GM19455 (cell line): ENCODE measurements at regions not wholly inside any gene's neighbourhood (a gene's known extent, or its start where the extent isn't known, plus 50 kb on each side); places are given as distances from the start of the nearest gene placed in this dataset.
"Not testable (repeated sequence)": the region's sequence is repeated elsewhere in the genome, so short reads cannot be mapped to it uniquely, and the experiment has no call there.

ENCODE experiments used
- ATAC-seq: cut with Tn5 transposase; IDR thresholded peaks from one replicate; pipeline ENCODE4 v1.9.1; 2021; ENCODE audit not compliant: unreplicated experiment

DNA sequence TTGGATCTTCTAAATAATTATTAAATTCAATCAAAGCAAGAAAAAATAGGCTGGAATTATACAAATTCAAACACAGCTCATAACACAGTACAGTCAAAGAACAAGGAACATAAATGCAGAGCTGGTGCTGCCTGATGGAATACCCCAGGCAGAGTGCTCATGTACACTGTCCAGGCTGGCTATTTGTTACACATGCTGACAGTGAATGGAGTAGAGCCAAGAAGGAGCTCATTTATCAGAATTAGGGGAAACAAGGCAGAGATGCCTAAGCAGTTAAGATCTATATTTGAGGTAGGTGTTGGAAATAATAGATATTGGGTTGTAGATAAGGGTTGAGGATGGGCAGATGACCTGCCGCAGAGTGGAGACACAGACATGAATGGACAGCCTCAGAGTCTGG lies 788.2 kb upstream of the ARPP21 start:
- ATAC-seq = no peak

DNA sequence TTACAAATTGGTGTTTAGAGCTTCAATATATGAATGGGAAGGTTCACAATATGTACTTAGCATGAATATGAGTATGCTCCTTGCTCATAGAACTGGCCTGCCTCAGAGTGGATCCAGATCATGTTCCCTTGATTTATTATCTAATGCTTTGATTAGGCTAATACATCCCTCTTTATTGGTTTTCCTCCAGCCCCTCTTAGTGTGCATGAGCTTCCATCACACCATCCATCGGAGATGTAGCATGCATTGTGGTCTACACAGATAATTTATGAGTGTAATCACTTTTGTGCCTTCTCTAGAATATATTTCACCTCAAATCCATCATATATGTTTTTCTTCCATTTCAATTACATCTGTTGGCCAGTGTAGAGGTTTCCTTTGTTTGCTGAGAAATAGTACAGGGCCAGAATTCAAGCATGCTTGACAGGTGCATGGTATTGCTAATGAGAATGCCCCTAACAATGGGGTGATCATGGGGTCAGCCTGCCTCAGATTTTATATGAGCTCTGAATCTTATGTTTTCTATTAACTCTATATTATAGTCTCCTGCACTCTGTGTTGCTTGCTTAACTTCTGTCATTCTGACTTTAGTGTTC lies 786.4 kb upstream of the ARPP21 start:
- no peak for ATAC-seq

DNA sequence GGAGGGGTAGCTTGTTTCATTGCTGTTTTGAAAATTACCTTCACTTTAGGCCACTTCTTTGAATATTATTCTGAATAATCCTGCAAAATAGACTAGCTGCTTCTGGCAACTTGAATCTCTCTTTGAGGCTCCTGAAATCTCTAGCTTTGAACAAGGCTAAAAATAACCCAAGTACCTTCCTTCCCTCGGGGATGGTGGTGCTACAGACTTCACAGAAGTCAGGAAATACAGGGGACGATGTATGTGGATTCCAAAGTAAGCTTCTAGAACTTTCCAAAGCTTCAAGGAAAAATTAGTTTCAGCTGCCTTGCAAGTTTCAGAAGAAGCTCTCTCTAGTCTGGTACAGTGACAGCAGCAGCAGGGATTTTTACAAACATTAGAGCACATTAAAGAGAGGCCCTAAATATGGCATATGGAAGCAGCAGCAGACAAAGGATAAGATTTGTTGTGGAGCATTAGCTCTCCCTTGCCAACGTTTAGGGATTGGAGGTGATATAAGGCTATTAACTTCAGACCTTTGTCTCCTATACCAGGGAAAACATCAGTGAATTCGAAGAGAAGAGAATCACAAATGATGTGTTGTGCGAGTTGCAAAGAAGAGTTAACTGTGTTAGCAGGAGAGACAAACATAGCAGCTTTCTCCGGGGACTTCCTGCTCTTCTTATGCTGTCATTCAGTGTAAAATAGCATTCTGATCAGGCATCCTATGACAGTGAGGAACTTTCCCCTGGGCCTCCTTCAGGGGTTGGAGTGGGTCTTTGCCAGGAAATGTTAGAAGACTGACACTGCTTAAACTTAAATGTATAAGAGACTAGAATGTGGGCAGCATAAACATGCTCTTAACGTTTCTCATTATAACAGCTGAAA lies 783.0 kb upstream of the ARPP21 start:
- ATAC-seq = no peak

DNA sequence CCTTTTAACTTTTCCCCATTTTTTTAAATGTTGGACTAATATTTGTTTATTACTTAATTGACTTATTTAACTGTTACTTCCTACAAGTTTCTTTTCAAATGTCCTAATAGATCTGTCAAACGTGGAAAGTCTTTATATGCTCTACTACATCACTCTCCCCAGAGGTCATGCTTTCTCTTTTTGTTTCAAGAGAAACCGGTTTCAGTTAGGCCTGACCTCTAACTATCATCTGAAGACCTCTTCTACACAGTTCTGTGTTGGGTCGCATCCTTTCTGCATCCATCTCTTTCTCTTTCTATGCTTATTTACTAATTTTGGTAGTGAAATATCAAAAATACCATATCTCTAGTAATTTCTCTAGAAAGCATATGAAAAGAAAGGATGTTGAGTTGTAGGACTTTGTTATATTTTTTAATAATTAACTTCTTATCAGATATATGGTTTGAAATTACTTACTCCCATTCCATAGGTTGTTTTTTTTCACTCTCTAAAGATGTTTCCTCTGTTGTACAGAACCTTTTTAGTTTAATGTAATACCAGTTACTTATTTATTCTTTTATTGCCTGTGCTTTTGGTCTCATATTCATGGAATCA lies 781.2 kb upstream of the ARPP21 start:
- ATAC-seq = no peak

DNA sequence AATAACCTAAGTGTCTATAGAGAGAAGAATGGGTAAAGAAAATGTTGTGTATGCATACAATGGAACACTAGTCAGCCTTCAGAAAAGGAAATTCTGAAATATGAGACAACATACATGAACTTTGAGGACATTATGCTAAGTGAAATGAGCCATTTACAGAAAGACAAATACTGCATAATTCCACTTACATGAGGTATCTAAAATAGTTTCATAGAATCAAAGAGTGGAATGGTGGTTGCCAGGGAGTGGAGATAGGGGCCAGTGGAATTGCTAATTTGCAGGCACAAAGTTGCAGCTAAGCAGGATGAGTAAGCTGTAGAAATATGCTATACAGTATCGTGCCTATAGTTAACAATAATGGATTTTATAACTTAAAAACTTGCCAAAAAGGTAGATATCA lies 779.6 kb upstream of the ARPP21 start:
- no peak for ATAC-seq

DNA sequence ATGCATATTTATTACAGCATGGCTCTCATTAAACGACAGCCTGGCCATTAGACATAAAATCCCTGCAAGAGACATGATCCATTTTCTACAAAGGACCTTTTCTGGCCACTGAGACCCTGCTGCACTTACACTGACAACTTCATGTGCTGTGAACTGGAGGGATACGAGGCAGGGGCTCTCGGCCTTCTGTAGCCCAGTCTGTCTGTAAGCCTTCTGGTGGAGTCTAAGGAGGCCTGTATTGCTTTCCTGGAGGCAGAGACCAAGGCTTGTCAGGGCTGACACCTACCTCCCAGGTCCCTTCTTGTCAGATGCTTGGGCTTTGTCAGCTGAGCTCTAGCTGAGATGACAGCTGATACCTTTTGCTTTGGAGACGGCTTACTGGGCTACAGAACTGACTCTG lies 776.9 kb upstream of the ARPP21 start:
- ATAC-seq = no peak

DNA sequence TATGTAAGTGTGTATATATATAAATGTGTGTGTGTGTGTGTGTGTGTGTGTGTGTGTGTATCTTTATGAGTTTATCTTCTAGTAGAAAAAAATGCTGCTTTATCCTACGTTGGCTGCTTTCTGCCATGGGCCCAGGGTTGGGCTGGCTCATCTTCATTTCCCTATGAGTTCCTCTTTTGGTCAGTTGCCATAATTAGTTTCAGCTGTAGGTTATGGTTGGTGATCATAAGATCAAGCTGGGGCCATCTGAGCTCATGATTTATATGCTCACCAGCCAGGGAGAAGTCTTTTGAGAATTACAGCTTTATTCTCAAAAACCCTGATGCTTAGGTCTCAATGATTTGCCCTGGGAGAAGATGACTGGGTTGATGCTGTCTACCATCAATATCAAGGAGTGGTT lies 775.8 kb upstream of the ARPP21 start:
- no peak for ATAC-seq

DNA sequence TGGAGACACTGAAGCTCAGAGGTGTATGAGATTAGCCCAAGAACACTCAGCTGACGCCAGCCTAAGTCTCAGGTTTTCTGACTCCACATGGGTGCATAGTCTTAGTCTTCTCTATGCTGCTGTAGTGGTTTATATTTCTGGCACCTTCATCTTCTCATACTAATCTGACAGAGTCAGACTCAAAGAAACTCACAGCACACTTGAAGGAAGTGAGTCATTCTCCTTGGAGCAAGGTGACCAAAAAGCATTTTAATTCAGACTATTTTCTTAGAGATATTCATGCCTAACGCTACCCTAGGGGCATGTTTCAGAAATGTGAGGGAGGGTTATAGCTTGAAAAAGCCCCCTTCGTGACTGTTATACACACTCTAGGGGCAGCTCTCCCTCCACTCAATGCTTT lies 775.3 kb upstream of the ARPP21 start:
- ATAC-seq = no peak

DNA sequence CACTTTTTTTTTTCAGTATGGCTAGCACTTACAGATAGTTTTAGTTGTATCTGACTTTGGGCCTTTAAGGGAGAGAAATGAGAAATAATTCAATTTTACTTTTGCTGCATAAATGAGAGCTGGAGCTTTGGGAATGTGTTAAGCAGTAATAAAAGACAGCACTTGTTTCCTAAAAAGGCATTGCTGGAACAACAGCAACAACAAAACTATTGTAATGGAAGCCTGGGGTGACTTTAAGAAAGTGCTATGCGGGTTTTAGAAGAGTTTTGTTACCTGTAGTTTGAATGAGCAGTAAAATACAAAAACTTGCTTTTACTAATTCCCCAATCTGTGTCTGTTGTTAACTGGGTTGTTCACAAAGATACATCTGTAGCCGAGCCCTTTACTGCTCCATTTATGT lies 774.0 kb upstream of the ARPP21 start:
- no peak for ATAC-seq

DNA sequence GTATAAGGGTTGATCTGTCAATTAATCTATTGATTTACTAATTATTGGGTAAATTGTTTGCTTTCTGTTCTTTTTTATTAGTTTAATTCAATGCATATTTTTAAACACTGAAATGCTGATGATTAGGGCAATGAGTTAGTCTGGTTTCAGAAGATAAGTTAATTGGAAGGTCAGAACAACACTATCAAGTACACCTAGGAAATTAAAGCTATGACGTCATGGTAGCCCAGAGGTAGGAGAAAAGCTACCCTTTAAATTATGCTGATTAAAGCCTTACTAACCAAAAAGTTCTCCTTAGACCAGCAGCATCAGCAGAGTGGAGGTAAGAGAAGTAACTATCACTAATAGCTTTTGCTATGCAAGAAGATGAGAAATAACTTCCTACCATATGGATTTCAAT lies 770.4 kb upstream of the ARPP21 start:
- no peak for ATAC-seq

DNA sequence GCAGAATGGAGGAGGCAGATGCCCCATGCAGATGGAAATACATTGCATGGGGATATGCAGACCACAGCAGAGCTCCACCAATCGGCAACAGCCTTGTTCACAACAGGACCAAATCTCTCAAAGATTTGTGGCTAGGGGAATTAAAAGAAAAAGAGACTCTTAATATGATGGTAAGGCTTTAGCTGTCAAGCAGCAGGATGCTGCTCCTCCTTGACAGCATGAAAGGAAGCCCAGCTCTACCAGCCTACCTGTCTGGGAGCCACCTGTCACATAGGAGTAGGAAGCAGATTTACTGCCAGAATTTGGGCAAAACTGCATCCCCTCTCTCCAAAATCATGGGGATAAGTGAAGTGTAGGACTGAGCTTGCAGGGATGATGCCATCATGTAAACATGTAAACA lies 769.6 kb upstream of the ARPP21 start:
- ATAC-seq = no peak

DNA sequence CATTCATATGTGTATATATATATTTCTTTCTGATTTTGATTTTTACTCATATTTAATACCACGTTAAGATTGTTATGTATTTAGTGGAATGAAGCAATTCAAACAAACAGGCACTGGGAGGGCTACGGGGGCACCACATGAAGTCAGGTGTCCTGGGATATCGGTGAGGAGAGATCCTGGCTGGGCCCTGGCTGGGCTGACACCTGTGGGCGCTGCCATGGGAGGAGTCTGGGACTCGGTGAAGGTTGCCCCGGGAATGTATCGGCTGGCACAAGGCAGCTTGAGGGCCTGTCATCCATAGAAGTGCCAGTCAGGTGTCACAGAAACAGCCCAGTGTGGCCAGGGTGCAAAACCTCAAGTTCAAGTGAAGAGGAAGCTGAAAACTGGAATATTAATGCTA lies 766.9 kb upstream of the ARPP21 start:
- ATAC-seq = no peak

DNA sequence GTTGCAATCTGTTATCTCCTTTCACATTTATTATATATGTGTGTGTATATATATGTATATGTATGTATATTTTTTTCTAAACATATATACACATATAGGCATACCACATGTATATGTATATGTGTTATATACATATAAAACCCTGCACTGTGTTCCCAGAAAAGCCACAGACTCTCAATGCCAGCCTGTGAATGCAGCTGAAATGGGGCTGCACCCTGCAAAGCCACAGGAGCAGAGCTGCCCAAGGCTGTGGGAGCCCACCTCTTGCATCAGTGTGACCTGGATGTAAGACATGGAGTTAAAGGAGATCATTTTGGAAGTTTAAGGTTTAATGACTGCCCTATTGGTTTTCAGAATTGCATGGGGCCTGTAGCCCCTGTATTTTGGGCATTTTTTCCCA lies 762.3 kb upstream of the ARPP21 start:
- ATAC-seq = no peak

DNA sequence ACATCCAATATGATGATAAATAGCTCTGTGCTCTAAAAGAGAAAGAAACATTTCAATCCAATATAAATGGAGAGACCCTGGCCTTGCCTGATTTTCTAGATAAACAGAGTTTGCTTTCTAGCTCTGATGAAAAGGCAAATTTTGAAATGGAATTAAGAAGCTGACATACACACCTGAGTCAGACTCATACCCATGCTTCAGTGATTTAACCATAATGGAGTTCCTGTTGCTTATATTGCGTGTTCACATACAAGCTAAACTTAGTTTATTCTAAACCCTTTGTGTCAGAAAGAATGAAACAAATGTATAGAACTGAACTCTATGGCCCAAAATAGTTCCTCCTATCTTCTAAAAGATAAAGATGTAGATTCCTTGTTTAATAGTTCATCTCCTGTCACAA lies 760.8 kb upstream of the ARPP21 start:
- ATAC-seq = no peak

DNA sequence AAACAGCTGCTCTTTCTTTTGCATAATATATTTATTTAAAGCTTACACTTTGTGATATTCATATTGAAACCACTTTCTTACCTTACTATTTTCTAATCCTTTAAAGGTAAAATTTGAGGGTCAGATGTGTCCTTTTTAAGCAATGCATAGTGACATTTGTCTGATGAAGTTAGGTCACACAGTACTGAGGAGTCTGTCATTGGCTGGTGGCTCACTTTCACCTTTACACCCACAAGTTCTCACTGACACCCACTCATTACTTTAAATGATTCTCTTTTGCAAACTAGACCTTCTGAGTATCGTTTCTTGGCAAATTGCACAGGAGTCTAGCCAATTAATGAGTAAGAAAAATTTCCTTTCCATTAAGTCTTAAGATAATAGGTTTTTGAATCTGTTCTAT lies 758.3 kb upstream of the ARPP21 start:
- no peak for ATAC-seq

DNA sequence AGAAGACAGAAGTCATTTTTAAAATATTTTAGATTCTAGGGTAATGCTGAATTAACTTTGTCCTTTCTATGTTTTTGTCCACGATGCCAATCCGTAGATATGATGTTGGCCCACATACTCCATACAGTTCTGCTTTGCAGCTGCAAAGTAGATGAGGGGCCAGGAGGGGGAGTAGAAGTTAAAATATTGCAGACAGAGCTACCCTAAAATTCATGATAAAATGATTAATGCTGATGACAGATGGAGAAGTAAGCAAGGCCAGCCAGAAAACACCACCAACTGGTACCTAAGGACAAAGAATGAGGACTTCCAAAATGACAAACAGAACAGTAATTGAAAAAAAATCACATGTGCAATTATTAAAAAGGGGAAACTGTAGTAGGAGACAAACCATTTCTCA lies 756.6 kb upstream of the ARPP21 start:
- ATAC-seq = no peak

DNA sequence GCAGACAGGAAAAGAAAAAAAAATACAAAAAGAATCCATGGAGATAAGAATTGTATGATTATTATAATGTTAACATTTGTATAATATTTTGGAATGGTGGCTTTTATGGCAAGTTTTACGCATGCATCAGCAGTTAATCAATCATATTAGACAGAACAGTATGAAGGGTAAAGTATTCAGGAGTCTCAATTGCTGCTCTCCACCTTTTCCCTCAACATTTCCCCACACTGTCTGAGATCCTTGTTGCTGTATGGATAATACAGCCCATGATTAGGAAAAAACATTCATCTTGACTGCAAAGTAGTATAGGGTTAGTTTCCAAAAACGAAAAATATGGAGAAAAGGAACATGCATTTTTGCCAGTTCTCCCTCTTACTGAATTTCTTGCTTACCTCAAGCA lies 755.3 kb upstream of the ARPP21 start:
- ATAC-seq = no peak

DNA sequence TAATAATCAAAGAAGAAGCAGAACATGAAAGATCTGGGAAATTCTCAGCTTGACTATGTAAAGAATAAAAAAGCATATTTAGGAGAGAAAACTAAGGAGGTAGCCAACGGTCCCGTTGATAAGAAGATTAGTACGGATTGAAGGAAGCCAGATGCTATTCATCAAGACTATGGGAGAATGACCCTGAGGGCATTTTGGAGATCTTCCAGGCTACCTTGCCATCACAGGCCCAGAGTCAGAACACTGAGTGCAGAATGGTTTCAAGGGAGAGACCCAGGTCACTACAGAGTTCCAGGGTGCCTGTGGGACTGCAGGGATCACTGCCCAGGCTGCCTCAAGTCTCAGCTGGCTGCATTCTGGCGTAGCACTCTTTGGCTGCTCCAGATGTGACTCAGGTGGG lies 752.9 kb upstream of the ARPP21 start:
- no peak for ATAC-seq

DNA sequence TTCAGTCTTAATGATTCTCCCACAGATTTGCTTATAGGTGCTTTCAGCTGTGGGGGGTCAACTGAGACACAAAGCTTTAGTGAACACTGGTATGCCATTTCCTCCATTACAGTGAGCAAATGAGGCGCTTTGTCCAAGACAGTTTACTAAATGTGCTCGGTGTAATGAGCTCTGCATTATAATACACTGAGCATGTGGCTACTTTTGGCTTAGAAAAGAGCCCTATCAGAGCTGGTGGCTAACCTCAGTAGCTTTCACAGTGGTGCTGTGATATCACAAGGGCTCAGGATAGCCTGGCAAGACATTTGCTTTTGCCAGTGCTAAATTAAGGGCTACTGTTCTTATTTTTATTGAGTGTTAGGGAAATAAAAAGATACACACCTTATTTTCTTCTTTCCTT lies 749.7 kb upstream of the ARPP21 start:
- ATAC-seq = no peak

DNA sequence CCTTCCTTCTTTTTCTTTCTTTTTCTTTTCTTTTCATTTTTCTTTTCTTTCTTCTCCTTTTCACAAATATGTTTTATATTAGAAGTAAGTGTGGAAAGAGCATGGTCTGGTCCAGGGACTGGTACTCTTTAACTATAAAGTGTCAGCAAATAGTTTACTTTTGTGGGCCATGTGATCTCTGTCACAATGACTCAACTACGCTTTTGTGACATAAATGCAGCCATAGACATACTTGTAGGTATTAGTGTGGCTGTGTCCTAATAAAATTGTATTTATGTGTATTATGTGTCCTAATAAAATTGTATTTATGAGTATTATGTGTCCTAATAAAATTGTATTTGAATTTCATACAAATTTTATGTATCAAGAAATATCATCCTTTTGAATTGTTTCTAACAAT lies 749.1 kb upstream of the ARPP21 start:
- no peak for ATAC-seq

DNA sequence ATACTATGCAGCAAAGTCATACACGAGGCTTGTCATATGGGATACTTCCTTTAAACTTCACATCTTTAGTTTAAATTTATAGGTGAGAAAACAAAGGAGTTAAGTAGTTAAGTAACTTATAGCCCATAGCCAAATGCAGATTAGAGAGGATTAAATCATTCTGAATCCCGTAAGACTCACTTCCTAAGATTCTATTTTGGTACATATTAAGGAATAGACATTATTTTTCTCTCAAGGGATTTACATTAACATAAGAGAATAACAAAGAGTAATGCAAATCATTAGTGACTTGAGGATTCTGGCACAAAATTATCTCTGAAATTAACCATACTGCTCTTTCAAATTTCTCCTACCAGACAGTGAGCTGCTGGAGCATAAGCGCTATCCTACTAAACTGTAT lies 747.4 kb upstream of the ARPP21 start:
- no peak for ATAC-seq

DNA sequence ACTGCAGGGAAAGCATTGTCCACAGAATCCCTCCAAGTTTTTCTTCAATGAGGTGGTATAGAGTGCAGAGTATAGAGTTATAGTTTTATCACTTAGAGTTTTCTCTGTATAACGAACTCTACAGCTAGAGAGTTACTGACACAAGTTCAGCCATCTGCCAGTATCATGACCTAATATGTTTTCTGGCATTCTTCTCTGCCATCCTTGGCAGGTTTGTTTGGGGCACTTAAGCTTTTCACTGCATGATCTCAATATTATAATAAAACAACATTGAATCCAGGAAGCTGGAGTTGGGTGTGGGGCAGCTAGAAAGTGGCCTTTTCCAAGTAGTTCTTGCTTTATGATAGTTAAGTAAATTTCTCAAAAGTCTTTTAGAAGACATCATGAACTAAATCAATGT lies 743.5 kb upstream of the ARPP21 start:
- no peak for ATAC-seq

DNA sequence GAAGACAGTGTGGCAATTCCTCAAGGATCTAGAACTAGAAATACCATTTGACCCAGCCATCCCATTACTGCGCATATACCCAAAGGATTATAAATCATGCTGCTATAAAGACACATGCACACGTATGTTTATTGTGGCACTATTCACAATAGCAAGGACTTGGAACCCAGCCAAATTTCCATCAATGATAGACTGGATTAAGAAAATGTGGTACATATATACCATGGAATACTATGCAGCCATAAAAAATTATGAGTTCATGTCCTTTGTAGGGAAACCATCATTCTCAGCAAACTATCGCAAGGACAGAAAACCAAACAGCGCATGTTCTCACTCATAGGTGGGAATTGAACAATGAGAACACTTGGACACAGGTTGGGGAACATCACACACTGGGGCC lies 729.6 kb upstream of the ARPP21 start:
- not testable (repeated sequence) for ATAC-seq
